Fibroblast of the conjunctiva (primary cell): ENCODE measurements at regions not wholly inside any gene's neighbourhood (a gene's known extent, or its start where the extent isn't known, plus 50 kb on each side); places are given as distances from the start of the nearest gene placed in this dataset.
"Not testable (repeated sequence)": the region's sequence is repeated elsewhere in the genome, so short reads cannot be mapped to it uniquely, and the experiment has no call there.

ENCODE experiments used
- DNase-seq: peaks from one replicate; pipeline ENCODE4 v3.0.0-alpha.2; 2010; ENCODE audit warnings: low read depth

GRCh38 chr3:82165266-82165665, 403.8 kb upstream of the GBE1 start:
- DNase-seq = no peak

- DNase-seq = no peak
Measured at GRCh38 chr3:82163907-82164520, 402.6 kb upstream of the GBE1 start.

GRCh38 chr3:82157952-82158351, 396.5 kb upstream of the GBE1 start:
- peak; percentile 53 for DNase-seq

GRCh38 chr3:82153892-82154291, 392.4 kb upstream of the GBE1 start:
- not testable (repeated sequence) for DNase-seq

GRCh38 chr3:82145742-82146141, 384.3 kb upstream of the GBE1 start:
- DNase-seq = no peak

GRCh38 chr3:82144811-82145210, 383.4 kb upstream of the GBE1 start:
- no peak for DNase-seq

- DNase-seq = no peak
Measured at GRCh38 chr3:82143661-82144412, 382.4 kb upstream of the GBE1 start.

GRCh38 chr3:82141592-82141991, 380.1 kb upstream of the GBE1 start:
- no peak for DNase-seq

- no peak for DNase-seq
Measured at GRCh38 chr3:82137861-82138260, 376.4 kb upstream of the GBE1 start.

GRCh38 chr3:82137050-82137449, 375.6 kb upstream of the GBE1 start:
- DNase-seq = no peak

GRCh38 chr3:82133070-82133606, 371.7 kb upstream of the GBE1 start:
- peak; percentile 53 for DNase-seq

GRCh38 chr3:82132210-82133069, 371.0 kb upstream of the GBE1 start:
- no peak for DNase-seq

- no peak for DNase-seq
Measured at GRCh38 chr3:82130046-82130445, 368.6 kb upstream of the GBE1 start.

GRCh38 chr3:82129221-82129801, 367.9 kb upstream of the GBE1 start:
- no peak for DNase-seq

- DNase-seq = no peak
Measured at GRCh38 chr3:82128271-82128670, 366.8 kb upstream of the GBE1 start.

GRCh38 chr3:82122554-82123345, 361.3 kb upstream of the GBE1 start:
- DNase-seq = no peak

- DNase-seq = no peak
Measured at GRCh38 chr3:82114589-82114988, 353.1 kb upstream of the GBE1 start.

GRCh38 chr3:82110721-82111120, 349.3 kb upstream of the GBE1 start:
- not testable (repeated sequence) for DNase-seq

GRCh38 chr3:82103241-82103640, 341.8 kb upstream of the GBE1 start:
- DNase-seq = no peak

- no peak for DNase-seq
Measured at GRCh38 chr3:82100378-82100777, 338.9 kb upstream of the GBE1 start.

- no peak for DNase-seq
Measured at GRCh38 chr3:82093641-82094040, 332.2 kb upstream of the GBE1 start.
